Kidney epithelial cell (primary cell): ENCODE measurements at regions not wholly inside any gene's neighbourhood (a gene's known extent, or its start where the extent isn't known, plus 50 kb on each side); places are given as distances from the start of the nearest gene placed in this dataset.
"Not testable (repeated sequence)": the region's sequence is repeated elsewhere in the genome, so short reads cannot be mapped to it uniquely, and the experiment has no call there.

Experiments
- DNase-seq: peaks from one replicate; pipeline ENCODE4 v3.0.0-alpha.2; 2010; ENCODE audit warnings: low read depth
- H3K27me3 ChIP-seq: 2 replicates; pipeline ENCODE4 v1.6.0; 2011; ENCODE audit warnings: low read length; ENCODE audit not compliant: control insufficient read depth, insufficient read depth
- H3K36me3 ChIP-seq: 2 replicates; pipeline ENCODE4 v1.5.1; 2011; ENCODE audit warnings: low read length; ENCODE audit not compliant: control insufficient read depth, insufficient read depth
- H3K4me3 ChIP-seq: 2 replicates; pipeline ENCODE4 v1.5.1; 2011; ENCODE audit warnings: low read depth, mild to moderate bottlenecking, control low read depth, low read length
- CTCF ChIP-seq: IDR thresholded peaks from 2 replicates; pipeline ENCODE4 v1.5.1; 2011; ENCODE audit warnings: mild to moderate bottlenecking, moderate library complexity, low read length, control low read depth, inconsistent platforms; ENCODE audit not compliant: insufficient read depth, poor library complexity, severe bottlenecking

- H3K36me3 ChIP-seq, result no peaks in the 10 kb centered on the region
- H3K4me3 ChIP-seq, result no peak overlapping the region
- no peaks in the 10 kb centered on the region for H3K27me3 ChIP-seq
- no peak for DNase-seq
- TF ChIP-seq CTCF, result no peak
Observed at GRCh38 chr3:146702237-146702636, 97.1 kb upstream of the PLSCR5 start.

- DNase-seq, result no peak
- no peaks in the 10 kb centered on the region for H3K36me3 ChIP-seq
- no peaks in the 10 kb centered on the region for H3K27me3 ChIP-seq
- no peak for TF ChIP-seq CTCF
- H3K4me3 ChIP-seq, result no peak overlapping the region
Observed at GRCh38 chr3:146701246-146701645, 96.1 kb upstream of the PLSCR5 start.

- not testable (repeated sequence) for H3K4me3 ChIP-seq, H3K36me3 ChIP-seq, H3K27me3 ChIP-seq, DNase-seq
Observed at GRCh38 chr3:146700025-146700424, 94.9 kb upstream of the PLSCR5 start.

- Histone ChIP-seq H3K4me3 (no peak overlapping the region), H3K27me3 (no peaks in the 10 kb centered on the region), H3K36me3 (no peaks in the 10 kb centered on the region)
- DNase-seq, result no peak
- TF ChIP-seq CTCF, result no peak
Observed at GRCh38 chr3:146692254-146692653, 87.1 kb upstream of the PLSCR5 start.

- H3K36me3 ChIP-seq, result no peaks in the 10 kb centered on the region
- no peaks in the 10 kb centered on the region for H3K27me3 ChIP-seq
- TF ChIP-seq CTCF, result no peak
- no peak overlapping the region for H3K4me3 ChIP-seq
- no peak for DNase-seq
Observed at GRCh38 chr3:146685050-146685814, 80.1 kb upstream of the PLSCR5 start.

- no peak for DNase-seq
- no peak for TF ChIP-seq CTCF
- Histone ChIP-seq H3K36me3 (no peaks in the 10 kb centered on the region), H3K27me3 (no peaks in the 10 kb centered on the region), H3K4me3 (no peak overlapping the region)
Observed at GRCh38 chr3:146682171-146682570, 77.0 kb upstream of the PLSCR5 start.
